ENCODE measurements at regions not wholly inside any gene's neighbourhood (a gene's known extent, or its start where the extent isn't known, plus 50 kb on each side); places are given as distances from the start of the nearest gene placed in this dataset.

DNA sequence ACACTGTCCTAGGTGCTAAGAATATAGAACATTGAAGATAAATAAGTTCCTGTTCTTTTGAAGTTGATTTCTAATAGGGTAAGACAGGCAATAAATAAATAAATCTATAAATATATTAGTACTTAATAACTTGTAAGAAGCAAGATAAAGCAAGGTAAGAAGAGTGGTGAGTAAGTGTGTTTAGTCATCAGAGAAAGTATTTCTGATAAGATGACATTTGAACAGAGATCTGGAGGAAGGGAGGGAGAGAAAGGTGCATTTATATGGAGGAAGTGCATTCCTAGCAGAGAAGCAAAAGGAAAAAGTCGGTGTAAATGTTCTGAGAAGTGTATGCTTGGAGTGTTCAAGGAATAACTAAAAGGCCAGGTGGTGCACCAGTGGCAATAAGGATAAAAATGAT, 184.4 kb upstream of the GRIP1 start (continued):
- TF ChIP-seq, protein P1, sequence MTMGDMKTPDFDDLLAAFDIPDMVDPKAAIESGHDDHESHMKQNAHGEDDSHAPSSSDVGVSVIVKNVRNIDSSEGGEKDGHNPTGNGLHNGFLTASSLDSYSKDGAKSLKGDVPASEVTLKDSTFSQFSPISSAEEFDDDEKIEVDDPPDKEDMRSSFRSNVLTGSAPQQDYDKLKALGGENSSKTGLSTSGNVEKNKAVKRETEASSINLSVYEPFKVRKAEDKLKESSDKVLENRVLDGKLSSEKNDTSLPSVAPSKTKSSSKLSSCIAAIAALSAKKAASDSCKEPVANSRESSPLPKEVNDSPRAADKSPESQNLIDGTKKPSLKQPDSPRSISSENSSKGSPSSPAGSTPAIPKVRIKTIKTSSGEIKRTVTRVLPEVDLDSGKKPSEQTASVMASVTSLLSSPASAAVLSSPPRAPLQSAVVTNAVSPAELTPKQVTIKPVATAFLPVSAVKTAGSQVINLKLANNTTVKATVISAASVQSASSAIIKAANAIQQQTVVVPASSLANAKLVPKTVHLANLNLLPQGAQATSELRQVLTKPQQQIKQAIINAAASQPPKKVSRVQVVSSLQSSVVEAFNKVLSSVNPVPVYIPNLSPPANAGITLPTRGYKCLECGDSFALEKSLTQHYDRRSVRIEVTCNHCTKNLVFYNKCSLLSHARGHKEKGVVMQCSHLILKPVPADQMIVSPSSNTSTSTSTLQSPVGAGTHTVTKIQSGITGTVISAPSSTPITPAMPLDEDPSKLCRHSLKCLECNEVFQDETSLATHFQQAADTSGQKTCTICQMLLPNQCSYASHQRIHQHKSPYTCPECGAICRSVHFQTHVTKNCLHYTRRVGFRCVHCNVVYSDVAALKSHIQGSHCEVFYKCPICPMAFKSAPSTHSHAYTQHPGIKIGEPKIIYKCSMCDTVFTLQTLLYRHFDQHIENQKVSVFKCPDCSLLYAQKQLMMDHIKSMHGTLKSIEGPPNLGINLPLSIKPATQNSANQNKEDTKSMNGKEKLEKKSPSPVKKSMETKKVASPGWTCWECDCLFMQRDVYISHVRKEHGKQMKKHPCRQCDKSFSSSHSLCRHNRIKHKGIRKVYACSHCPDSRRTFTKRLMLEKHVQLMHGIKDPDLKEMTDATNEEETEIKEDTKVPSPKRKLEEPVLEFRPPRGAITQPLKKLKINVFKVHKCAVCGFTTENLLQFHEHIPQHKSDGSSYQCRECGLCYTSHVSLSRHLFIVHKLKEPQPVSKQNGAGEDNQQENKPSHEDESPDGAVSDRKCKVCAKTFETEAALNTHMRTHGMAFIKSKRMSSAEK (CRISPR knock-in tag; IDR thresholded peaks at IDR 0.05; ENCODE audit: borderline replicate concordance) = no peak

- no peak for DNase-seq (ENCODE audit: low spot score)
- CTCF ChIA-PET = no interaction called here
- Mint-ChIP-seq H3K36me3 (no peaks in the 10 kb centered on the region), H3K4me1 (peaks cover 37% of the 10 kb centered on the region), H3K4me3 (peak overlapping the region; percentile 24), H3K27me3 (ENCODE audit: low read depth) (no peaks in the 10 kb centered on the region), H3K9me3 (no peaks in the 10 kb centered on the region), H3K27ac (peak overlapping the region; percentile 92)
- TF ChIP-seq ERG (CRISPR knock-in tag; IDR thresholded peaks at IDR 0.05) (no peak), NFE2L1 (CRISPR knock-in tag; IDR thresholded peaks at IDR 0.05) (no peak), TP53 (CRISPR knock-in tag; IDR thresholded peaks at IDR 0.05) (no peak), ZNF138 (CRISPR knock-in tag; conservative IDR thresholded peaks at IDR 0.05) (no peak), JUN (CRISPR knock-in tag; IDR thresholded peaks at IDR 0.05) (no peak), USF2 (CRISPR knock-in tag; IDR thresholded peaks at IDR 0.05) (no peak), ATF1 (CRISPR knock-in tag; IDR thresholded peaks at IDR 0.05) (no peak), GRHL2 (CRISPR knock-in tag; IDR thresholded peaks at IDR 0.05; ENCODE audit: insufficient replicate concordance, severe bottlenecking) (no peak), ELF4 (CRISPR knock-in tag; IDR thresholded peaks at IDR 0.05; ENCODE audit: low read depth) (no peak), RORB (CRISPR knock-in tag; IDR thresholded peaks at IDR 0.05) (no peak)
- TF ChIP-seq, protein P2, sequence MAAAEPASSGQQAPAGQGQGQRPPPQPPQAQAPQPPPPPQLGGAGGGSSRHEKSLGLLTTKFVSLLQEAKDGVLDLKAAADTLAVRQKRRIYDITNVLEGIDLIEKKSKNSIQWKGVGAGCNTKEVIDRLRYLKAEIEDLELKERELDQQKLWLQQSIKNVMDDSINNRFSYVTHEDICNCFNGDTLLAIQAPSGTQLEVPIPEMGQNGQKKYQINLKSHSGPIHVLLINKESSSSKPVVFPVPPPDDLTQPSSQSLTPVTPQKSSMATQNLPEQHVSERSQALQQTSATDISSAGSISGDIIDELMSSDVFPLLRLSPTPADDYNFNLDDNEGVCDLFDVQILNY (CRISPR knock-in tag; IDR thresholded peaks at IDR 0.05) = no peak
- TF ChIP-seq, protein P3, sequence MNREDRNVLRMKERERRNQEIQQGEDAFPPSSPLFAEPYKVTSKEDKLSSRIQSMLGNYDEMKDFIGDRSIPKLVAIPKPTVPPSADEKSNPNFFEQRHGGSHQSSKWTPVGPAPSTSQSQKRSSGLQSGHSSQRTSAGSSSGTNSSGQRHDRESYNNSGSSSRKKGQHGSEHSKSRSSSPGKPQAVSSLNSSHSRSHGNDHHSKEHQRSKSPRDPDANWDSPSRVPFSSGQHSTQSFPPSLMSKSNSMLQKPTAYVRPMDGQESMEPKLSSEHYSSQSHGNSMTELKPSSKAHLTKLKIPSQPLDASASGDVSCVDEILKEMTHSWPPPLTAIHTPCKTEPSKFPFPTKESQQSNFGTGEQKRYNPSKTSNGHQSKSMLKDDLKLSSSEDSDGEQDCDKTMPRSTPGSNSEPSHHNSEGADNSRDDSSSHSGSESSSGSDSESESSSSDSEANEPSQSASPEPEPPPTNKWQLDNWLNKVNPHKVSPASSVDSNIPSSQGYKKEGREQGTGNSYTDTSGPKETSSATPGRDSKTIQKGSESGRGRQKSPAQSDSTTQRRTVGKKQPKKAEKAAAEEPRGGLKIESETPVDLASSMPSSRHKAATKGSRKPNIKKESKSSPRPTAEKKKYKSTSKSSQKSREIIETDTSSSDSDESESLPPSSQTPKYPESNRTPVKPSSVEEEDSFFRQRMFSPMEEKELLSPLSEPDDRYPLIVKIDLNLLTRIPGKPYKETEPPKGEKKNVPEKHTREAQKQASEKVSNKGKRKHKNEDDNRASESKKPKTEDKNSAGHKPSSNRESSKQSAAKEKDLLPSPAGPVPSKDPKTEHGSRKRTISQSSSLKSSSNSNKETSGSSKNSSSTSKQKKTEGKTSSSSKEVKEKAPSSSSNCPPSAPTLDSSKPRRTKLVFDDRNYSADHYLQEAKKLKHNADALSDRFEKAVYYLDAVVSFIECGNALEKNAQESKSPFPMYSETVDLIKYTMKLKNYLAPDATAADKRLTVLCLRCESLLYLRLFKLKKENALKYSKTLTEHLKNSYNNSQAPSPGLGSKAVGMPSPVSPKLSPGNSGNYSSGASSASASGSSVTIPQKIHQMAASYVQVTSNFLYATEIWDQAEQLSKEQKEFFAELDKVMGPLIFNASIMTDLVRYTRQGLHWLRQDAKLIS (CRISPR knock-in tag; IDR thresholded peaks at IDR 0.05; ENCODE audit: borderline replicate concordance) = no peak
- TF ChIP-seq, protein P4, sequence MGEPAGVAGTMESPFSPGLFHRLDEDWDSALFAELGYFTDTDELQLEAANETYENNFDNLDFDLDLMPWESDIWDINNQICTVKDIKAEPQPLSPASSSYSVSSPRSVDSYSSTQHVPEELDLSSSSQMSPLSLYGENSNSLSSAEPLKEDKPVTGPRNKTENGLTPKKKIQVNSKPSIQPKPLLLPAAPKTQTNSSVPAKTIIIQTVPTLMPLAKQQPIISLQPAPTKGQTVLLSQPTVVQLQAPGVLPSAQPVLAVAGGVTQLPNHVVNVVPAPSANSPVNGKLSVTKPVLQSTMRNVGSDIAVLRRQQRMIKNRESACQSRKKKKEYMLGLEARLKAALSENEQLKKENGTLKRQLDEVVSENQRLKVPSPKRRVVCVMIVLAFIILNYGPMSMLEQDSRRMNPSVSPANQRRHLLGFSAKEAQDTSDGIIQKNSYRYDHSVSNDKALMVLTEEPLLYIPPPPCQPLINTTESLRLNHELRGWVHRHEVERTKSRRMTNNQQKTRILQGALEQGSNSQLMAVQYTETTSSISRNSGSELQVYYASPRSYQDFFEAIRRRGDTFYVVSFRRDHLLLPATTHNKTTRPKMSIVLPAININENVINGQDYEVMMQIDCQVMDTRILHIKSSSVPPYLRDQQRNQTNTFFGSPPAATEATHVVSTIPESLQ (CRISPR knock-in tag; IDR thresholded peaks at IDR 0.05) = no peak
- POLR2A ChIA-PET = no interaction called here
- ATAC-seq = peak; percentile 88
Measured at GRCh38 chr12:66877925-66878324, 199.0 kb upstream of the GRIP1 start.
